ENCODE measurements at regions not wholly inside any gene's neighbourhood (a gene's known extent, or its start where the extent isn't known, plus 50 kb on each side); places are given as distances from the start of the nearest gene placed in this dataset.

GRCh38 chr5:5050801-5051200, 89.3 kb upstream of the ADAMTS16 start:
- no peak for DNase-seq (ENCODE audit: low read depth in 2 of 3, low spot score in 2 of 3)

GRCh38 chr5:5055712-5056111, 84.4 kb upstream of the ADAMTS16 start:
- no peak for DNase-seq (ENCODE audit: low read depth in 2 of 3, low spot score in 2 of 3)

- no peak for DNase-seq (ENCODE audit: low read depth in 2 of 3, low spot score in 2 of 3)
Measured at GRCh38 chr5:5061836-5062235, 78.3 kb upstream of the ADAMTS16 start.

- no peak for DNase-seq (ENCODE audit: low read depth in 2 of 3, low spot score in 2 of 3)
Measured at GRCh38 chr5:5062525-5063302, 77.4 kb upstream of the ADAMTS16 start.

GRCh38 chr5:5063533-5063953, 76.6 kb upstream of the ADAMTS16 start:
- DNase-seq (ENCODE audit: low read depth in 2 of 3, low spot score in 2 of 3): no peak

- DNase-seq (ENCODE audit: low read depth in 2 of 3, low spot score in 2 of 3): no peak
Measured at GRCh38 chr5:5065472-5065871, 74.7 kb upstream of the ADAMTS16 start.

GRCh38 chr5:5066276-5067186, 73.6 kb upstream of the ADAMTS16 start:
- no peak for DNase-seq (ENCODE audit: low read depth in 2 of 3, low spot score in 2 of 3)

- DNase-seq (ENCODE audit: low read depth in 2 of 3, low spot score in 2 of 3): no peak
Measured at GRCh38 chr5:5069851-5070250, 70.3 kb upstream of the ADAMTS16 start.

GRCh38 chr5:5071554-5071953, 68.6 kb upstream of the ADAMTS16 start:
- no peak for DNase-seq (ENCODE audit: low read depth in 2 of 3, low spot score in 2 of 3)

- DNase-seq (ENCODE audit: low read depth in 2 of 3, low spot score in 2 of 3): no peak
Measured at GRCh38 chr5:5077236-5077635, 62.9 kb upstream of the ADAMTS16 start.

GRCh38 chr5:5078009-5078897, 61.9 kb upstream of the ADAMTS16 start:
- DNase-seq (ENCODE audit: low read depth in 2 of 3, low spot score in 2 of 3): no peak

- no peak for DNase-seq (ENCODE audit: low read depth in 2 of 3, low spot score in 2 of 3)
Measured at GRCh38 chr5:5079876-5080275, 60.3 kb upstream of the ADAMTS16 start.

GRCh38 chr5:5080790-5081189, 59.3 kb upstream of the ADAMTS16 start:
- DNase-seq (ENCODE audit: low read depth in 2 of 3, low spot score in 2 of 3): no peak

GRCh38 chr5:5085381-5085780, 54.7 kb upstream of the ADAMTS16 start:
- no peak for DNase-seq (ENCODE audit: low read depth in 2 of 3, low spot score in 2 of 3)

GRCh38 chr5:5089895-5090649, 50.1 kb upstream of the ADAMTS16 start:
- DNase-seq (ENCODE audit: low read depth in 2 of 3, low spot score in 2 of 3): no peak

Measured in hematopoietic multipotent progenitor cell (in vitro differentiated cells).